ENCODE measurements at regions not wholly inside any gene's neighbourhood (a gene's known extent, or its start where the extent isn't known, plus 50 kb on each side); places are given as distances from the start of the nearest gene placed in this dataset.

GRCh38 chr9:29297592-29297991 is 1724.3 kb upstream of the C9orf72 start:
- H3K9me3 ChIP-seq: peaks cover 0 to 30% (median 3%) of the 10 kb centered on the region in 12 donors
- TF ChIP-seq POLR2A (IDR thresholded peaks at IDR 0.05) (no peak), CTCF (IDR thresholded peaks at IDR 0.05) (no peak)
- H3K36me3 ChIP-seq: no peaks in the 10 kb centered on the region
- no peaks in the 10 kb centered on the region for H3K27me3 ChIP-seq
- no peak overlapping the region for H3K27ac ChIP-seq
- no peak for ATAC-seq
- no peak overlapping the region for H3K4me3 ChIP-seq
- 40 to 51% (median 46%) methylated on average over 2 of the region's 2 CpGs for WGBS, 4 donors
- intact Hi-C loops (cut with DNase I): no loop called here
- DNase-seq: no peak
- H3K4me1 ChIP-seq: no peaks in the 10 kb centered on the region

GRCh38 chr9:29311221-29311620 is 1737.9 kb upstream of the C9orf72 start:
- Histone ChIP-seq H3K4me3 (no peak overlapping the region), H3K9me3 (no peaks in the 10 kb centered on the region), H3K27me3 (no peaks in the 10 kb centered on the region), H3K27ac (no peak overlapping the region), H3K36me3 (no peaks in the 10 kb centered on the region), H3K4me1 (no peaks in the 10 kb centered on the region)
- intact Hi-C loops (cut with DNase I): no loop called here
- ATAC-seq (no peak), DNase-seq (no peak)
- TF ChIP-seq CTCF (IDR thresholded peaks at IDR 0.05) (no peak), POLR2A (IDR thresholded peaks at IDR 0.05) (no peak)
- 66 to 77% (median 71%) methylated on average over 3 of the region's 3 CpGs for WGBS, 4 donors

- Histone ChIP-seq H3K27me3 (no peaks in the 10 kb centered on the region), H3K36me3 (no peaks in the 10 kb centered on the region), H3K27ac (no peak overlapping the region), H3K4me1 (no peaks in the 10 kb centered on the region), H3K9me3 (no peaks in the 10 kb centered on the region), H3K4me3 (no peak overlapping the region)
- ATAC-seq: no peak
- TF ChIP-seq CTCF (IDR thresholded peaks at IDR 0.05) (no peak), POLR2A (IDR thresholded peaks at IDR 0.05) (no peak)
- intact Hi-C loops (cut with DNase I): no loop called here
- no peak for DNase-seq
- WGBS, 4 donors: 88 to 96% (median 92%) methylated on average over 3 of the region's 3 CpGs
Observed at GRCh38 chr9:29312327-29312726, 1739.0 kb upstream of the C9orf72 start.

GRCh38 chr9:29319736-29320513 is 1746.6 kb upstream of the C9orf72 start:
- ATAC-seq (no peak), DNase-seq (no peak)
- H3K4me1 ChIP-seq: no peaks in the 10 kb centered on the region
- H3K36me3 ChIP-seq: no peaks in the 10 kb centered on the region
- 50 to 62% (median 55%) methylated on average over 3 of the region's 3 CpGs for WGBS, 4 donors
- no peak overlapping the region for H3K27ac ChIP-seq
- H3K4me3 ChIP-seq: no peak overlapping the region
- H3K27me3 ChIP-seq: no peaks in the 10 kb centered on the region
- peaks cover 0 to 8% (median 0%) of the 10 kb centered on the region in 12 donors for H3K9me3 ChIP-seq
- intact Hi-C loops (cut with DNase I): loop anchor here in 1 of 10 donors (10.0 kb wide), 1 partner anchor 45 kb away; no protein-coding TSS in a partner anchor
- TF ChIP-seq POLR2A (IDR thresholded peaks at IDR 0.05): no peak
- no peak for TF ChIP-seq CTCF (IDR thresholded peaks at IDR 0.05)
